HG03280 (cell line): ENCODE measurements at regions not wholly inside any gene's neighbourhood (a gene's known extent, or its start where the extent isn't known, plus 50 kb on each side); places are given as distances from the start of the nearest gene placed in this dataset.

Source experiments
- ATAC-seq: cut with Tn5 transposase; IDR thresholded peaks from one replicate; pipeline ENCODE4 v1.9.1; 2021; ENCODE audit warnings: mild to moderate bottlenecking, moderate library complexity; ENCODE audit not compliant: unreplicated experiment

DNA sequence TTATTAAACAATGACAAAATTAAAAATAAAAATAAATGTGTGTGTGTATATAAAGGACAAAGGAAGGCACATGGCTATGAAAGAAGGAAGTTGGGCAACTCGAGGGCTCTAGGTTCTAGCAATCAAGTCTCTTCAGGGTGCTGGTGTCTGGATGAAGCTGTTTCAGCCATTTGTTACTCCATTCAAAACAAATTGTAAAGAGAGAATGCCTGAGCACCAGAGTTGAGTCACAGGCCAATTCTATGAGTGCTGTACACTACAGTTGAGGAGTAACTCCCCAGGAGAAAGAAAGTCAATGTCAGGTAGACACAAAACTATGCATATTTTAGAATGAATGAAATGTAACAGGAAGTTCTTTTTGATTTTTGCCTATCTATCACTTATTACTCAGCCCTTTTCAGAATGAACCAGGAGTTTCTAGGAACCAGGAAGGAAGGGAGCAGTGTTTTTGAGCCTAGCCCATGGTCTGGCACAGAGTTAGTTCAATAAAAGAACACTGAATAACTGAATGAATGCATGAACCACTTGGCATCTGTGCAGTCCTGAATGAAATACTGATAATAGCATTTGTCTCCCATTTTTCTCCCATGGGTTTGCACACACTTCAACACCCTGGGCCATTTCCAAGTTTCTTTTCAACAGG, 151.7 kb upstream of the CPEB2 start:
- no peak for ATAC-seq

DNA sequence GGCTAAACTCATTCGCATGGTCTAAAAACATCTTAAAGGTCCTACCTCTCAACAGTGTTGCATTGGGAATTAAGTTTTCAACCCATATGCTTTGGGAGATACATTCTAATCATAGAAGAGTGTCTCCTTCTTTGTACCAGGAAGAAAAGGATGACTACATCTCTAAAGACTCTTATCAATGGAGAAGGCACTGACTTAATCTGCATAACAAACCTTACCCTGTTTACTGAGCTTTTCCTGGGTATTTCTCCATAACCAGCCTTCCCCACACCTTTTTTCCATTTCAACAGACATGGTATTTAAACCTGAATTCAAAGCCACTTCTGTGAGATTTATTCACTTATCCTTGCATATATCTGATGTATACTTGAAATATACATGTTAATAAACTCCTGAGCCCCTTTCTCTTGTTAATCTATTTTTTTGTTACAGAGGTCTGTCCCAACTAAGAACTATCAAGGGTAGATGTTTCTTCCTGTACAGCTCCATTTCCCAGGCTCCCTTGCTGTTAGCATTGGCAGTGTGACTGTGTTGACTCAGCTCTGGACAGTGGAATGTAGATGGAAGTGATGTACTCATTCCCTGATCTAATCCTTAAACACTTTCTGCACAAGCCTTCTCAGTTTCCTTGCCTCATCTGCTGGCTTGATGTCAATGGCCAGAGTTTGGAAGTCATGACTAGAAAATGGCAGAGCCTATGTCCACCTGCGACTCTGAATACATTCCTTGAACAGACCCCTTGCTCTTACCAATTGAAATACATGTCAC, 148.9 kb upstream of the CPEB2 start:
- no peak for ATAC-seq

DNA sequence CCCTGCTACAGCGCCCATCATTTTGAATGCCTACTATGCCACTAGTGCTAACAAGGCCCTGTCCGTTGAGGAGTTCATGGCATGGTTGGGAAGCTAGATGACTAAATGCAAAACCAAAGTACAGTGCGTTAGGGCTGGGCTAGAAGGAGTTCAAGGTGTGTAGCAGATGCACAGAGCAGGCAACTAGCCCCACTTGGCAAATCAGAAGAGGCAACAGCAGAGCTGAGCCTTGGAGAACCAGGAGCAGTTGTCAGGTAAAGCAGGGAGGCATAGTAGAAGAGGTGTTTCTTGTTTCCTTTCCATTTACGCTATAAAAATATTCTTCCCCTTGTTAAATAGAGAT, 146.6 kb upstream of the CPEB2 start:
- ATAC-seq, result no peak

DNA sequence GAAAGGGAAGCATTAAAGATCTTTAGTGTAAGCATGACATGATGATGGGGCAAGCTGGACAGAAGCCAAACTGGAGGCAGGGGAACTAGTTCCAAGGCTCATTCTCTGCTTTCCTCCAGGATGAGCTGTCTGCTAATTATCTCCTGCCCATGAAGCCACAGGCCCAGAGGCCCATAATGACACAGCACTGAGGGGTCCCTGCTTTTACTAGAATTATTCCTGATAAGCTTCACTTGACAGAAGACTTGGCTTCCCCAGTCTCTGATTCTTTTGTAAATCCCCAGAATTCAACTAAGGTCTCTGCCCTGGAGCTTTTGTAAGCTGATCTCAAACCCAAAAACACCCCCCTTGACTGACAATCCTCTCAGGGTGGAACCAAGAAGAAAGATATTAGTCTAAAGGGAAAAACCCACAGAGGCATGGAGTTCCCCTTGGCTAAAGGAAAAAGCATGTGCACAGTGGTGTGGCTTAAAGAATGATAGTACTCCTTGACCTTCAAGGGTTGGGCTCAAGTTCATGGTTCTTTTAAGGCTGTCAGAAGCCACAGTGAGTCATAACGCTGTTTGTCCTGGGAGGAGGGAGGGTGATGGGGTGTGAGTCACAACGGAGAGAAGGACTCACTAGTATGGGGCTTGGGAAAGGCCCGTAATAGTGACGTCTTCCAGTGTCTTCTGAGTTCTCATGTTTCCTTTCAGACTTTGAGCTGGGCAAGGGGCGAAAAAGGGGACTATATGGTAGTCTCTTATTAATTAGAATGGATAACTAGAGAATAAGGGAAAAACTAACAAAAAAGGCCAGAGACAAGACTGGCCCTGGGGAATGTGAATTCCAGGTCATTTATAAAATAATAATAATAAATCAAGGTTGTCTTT, 146.0 kb upstream of the CPEB2 start:
- ATAC-seq, result peak; percentile 95

DNA sequence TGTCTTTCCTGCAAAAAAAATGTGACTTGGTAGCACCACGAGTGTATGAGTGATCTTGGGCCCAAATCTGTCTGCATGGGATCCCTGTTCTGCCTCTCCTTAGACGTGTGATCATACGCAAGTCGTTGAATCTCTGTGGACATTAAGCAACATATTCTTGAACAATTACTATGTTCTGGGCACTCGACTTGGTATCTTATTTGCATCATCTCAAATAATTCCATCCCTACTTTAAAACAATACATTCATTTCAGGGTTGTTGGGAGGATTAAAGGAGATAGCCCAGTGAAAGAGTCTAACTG, 145.4 kb upstream of the CPEB2 start:
- ATAC-seq, result no peak

DNA sequence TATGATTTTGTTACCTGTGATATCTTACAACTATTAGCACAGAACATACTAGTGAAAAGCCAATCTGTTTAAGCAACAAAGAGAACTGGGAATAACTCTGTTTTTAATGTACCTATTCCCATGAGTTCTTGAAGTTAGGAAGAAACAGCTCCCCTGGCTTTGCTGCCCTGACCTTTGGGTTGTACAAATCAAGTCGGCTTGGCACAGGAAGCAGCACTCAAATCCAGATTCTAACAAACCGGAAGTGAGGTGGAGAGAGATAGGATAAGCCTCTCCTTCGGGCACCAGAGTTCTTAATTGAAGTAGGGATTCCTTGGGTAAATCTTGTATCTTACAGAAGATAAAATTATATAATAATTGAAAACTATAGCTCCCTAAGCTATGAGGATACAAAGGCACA, 144.8 kb upstream of the CPEB2 start:
- ATAC-seq, result no peak

DNA sequence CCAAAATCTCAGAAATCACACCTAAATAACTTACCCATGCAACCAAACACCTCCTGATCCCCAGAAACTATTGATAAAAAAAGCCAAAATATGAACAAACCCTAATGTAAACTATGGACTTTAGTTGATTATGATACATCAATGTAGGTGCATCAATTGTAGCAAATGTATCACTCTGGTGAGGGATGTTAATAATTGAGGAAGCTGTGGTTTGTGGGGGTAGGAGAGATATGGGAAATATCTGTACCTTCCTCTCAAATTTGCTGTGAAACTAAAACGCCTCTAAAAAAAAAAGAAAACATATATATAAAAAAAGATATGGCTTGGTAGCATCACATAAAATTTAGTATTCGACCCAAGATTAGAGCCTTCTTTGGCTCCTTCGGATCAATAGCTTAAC, 144.3 kb upstream of the CPEB2 start:
- ATAC-seq, result no peak

DNA sequence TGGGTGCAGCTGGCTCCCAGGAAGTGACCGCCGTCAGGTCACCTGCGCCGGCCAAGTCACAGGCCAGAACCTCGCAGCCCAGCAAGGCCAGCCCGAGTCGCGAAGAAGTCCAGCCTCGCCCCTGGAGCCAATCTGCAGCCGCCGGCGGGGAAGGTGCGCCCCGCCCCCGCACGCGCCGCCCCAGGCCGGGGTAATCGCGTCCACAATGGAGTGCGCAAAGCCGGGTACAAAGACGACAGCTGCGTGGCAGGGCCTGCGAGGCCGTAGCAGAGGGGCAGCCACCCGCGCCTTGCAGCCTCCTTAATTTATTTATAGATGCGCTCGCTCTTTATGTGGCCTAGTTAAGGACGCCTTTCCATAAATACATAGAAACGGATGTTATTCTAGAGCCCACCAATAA, 139.4 kb upstream of the CPEB2 start:
- ATAC-seq, result no peak

DNA sequence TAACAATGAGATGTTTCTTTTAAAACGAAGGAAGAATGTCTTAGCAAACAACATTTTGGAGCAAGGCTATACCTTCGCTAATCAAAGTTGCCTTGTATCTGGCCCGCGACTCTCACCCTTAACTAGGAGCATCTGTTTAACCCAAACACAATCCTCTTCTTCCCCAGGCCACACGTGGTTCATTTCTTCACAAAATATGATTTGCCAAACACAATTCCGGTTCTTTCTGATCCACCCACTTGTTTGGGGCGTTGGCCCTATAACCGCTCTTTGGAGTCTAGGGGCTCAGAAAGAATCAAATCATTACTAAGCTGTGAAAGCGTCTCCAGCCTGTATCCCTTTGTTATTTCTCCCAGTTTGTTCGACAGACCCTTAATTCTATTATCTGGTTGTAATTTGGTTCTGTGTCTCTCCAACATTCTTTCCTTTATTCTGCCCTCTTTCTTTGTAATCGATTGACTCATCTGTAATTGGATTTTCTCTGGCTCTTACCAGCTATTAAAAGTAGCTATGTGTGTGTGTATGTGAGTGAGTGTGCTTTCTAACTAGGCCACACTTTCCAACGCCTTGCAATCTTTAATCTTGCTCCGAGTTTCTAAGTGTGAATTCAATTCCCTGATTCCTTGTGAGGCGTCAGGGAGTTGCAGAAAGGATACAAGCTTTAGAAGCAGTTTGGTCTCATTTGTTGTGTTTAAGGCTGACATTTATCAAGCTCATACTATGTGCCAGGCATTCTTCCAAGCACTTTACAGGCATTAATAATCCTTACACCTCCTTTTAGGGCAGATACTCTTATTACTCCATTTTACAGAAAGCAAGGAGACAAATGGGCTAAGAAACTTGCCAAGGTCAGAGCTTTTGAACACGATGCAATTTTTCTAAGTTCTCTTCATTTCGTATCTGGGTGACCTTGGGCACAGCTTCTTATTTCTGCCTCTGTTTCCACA, 138.6 kb upstream of the CPEB2 start:
- no peak for ATAC-seq

DNA sequence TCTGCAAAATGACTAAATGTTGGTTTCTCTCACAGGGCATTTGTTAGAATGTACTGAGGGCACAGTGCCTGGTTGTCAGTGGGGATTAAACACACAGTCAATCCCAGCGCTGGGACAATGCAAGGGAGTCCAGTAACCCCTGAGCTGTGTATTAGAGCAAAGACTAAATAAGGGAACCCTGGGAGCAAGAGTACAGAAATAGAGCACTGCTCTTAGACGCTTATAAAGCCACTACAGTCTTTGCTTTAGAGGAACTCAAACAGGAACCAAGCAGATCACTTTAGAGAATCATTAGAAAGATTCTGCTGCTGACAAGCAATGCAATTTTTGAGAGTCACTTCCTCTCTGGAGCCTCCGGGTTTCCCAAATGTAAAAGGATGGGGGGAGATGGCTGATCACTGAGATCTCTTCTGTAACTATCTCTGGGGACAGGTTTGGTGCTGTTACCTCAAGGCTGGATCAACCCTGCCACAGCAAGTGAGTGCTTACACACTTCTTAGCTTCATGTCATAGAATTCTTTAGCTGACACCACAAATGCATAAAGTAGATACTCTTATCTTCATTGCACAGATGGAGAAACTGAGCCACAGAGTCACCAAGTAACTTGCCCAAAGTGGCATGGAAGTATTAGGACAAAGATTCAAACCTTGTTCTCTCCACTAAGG, 137.8 kb upstream of the CPEB2 start:
- no peak for ATAC-seq

DNA sequence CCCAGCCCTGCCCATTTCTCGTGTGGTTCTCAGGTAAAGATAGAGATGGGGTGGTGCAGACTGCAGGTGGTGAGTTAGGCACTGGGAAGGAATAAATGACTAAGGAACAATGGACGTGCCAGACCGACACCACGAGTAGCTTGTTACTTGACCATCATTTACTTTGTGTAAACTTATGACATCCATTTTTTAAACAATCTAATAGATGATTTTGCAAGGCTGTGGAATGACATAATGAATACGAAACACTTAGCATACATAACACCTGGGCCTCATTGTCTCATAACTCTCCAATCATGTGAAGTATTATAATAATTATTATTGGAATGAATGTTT, 137.3 kb upstream of the CPEB2 start:
- ATAC-seq, result no peak

DNA sequence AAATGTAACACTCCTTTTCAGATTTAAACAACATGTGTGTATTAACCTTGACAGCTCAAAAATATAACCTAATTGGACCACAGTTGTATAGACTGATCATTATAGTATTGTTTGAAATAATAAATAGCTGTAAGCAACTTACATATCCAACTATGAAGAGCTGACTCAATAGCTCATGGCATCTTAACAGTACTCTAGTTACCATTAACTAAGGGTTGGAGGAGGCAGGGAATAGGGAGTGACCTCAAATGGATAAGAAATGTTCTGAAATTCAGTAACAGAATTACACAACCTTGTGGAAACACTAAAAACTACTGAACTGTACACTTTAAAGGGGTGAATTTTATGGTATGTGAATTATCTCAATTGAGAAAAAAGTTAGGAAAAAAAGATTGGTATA, 136.5 kb upstream of the CPEB2 start:
- no peak for ATAC-seq

DNA sequence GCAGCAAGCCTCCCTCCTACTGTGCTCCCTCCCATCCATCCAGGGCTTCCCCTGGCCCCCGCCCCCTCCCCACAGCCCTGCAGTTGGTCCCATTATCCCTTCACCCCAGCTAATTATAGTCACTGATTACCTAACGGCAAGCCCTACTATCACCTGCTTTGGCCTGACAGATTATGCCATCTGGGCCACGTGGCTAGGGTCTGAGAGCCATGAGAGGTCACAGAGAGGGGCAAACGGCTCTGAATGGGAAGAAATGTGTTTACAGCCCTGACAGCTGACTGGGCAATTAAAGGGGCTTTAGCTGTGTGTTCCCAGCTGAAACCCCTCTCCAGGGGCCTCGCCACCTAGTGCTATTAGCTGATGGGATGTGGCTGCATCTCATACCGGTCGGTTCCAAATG, 134.4 kb upstream of the CPEB2 start:
- ATAC-seq, result no peak

DNA sequence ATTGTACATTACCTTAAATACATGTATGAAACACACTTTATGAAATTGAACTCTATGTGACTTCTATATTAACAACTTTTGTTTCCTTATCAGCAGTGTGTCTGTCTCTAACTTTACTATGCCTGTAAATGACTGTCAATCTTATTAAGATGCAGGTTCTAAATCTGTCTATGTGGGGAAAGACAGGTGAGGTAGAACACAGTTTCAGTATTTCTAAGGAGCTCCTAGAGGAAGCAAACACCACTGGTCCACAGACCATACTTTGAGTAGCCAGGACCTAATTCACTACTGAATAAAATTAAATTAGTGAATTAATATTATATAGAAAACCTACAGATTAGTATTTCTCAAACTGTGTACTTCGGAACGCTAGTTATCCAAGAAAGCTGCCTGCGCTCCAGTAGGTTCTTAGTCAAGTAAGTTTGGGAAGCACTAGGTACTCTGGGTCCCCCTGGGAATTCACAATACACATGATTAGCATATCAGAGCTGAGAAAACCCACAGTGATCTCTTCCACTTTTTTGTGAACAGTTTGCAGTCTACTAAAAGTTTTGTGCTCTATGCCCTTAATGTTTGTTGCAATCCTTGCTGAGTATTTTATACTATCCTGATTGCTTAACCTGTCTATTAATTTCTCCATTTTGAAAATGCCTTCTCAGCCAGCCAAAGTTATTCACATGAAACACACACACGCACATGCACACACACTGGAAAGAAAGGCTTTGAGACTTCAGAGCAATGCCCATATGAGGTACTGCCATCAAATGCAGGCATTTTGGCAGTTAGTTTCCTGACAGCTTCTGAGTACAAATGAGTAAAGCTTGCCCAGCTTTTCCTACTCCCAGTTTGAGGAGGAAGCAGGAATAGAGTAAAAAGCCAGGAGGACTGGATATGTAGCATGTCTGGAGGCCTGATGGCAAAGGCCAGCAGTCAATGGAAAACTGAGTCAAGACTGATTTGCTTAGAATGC, 133.6 kb upstream of the CPEB2 start:
- ATAC-seq, result no peak

DNA sequence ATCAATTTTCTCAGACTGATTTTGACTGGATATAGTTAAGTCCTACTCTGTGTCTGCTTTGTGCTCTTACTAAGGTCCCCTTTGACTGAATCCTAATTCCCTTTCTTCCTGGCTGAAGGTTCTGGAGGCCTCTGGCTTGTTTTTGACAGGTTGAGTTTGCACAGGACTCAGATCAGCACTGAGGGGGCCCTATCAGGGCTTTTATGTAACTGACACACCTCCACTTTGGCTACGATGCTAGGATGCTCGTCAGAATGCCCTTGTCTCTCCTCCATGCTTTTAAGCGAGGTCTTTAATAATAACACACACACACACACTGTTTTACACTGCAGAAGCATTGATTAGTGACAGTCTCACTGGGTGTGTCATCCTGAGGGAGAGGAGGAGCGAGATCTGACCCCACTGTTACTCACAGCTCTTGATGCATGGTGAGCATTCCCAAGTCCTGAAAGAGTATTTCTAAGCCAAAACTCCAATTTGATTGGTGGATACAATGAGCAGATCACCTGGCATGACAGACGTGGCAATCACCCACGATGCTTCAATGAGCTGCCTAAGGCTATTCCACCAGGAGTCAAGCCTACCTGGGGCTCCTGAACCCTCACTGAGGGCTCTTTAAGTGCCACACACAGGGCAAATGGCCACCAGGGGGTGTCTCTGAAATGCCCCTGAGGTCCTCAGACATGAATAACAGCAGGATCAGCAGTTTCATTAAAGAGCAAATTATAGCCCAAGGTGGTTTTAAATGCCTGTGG, 130.4 kb upstream of the CPEB2 start:
- no peak for ATAC-seq

DNA sequence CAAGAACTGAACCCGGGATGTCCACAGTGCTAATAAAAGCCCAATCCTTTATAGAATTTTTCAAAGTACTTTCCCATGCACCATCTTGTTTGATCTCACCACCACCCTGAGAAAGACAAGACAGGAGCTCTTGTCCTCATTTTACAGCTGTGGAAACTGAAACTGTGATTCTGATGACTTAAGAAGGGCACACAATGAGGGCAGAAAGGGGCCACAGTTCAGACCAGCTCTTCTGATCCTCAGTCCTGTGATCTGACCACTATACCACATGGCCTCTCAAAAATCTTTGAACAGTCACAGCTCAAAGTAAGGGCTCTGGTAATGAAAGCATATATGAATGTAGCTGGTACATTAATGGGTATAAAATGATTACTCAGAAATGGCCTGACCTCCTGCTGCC, 127.3 kb upstream of the CPEB2 start:
- ATAC-seq, result peak; percentile 73

DNA sequence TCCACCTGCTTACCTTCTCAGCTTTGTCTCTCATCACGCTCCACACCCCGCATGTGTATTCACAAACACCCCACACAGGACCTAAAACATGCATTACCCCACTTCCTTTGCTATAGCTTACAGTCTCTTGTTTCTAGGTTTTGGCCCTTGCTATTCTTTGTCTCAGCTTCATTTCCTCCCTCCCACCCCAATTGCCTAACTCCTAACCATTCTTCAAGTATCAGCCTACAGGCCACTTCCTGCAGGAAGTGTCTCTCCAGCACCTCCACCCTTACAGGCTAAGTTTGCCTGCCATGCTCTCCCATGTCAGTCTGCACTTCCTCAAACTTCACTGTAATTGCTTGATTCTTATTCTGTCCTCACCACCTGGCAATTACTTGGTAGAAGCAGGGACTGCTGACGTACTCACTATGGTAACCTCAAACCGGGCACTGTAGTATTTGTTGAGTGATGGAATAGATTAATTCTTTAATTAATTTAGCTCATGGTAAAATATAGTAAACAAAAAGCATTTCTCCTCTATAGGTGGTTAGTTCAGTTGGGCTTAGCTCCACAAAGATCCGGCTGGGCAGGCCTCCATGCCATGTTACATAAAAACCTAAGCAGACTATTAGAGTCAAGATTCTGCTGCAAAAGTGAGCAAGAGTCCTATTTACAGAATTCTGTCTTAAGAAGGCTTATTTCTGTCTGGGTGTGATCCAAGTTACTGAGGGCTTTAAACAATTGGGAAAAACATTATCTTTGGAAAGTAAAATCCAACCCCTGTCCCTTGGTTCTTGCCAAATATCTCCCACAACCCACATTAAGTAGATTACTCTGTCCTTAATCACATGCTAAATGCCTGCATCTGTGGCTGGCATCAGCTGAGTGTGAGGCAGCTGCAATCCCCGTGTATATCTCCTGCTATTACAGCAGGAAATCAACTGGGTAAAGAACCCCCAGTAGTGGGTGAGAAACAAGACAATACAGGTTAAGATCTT, 124.7 kb upstream of the CPEB2 start:
- ATAC-seq, result no peak

DNA sequence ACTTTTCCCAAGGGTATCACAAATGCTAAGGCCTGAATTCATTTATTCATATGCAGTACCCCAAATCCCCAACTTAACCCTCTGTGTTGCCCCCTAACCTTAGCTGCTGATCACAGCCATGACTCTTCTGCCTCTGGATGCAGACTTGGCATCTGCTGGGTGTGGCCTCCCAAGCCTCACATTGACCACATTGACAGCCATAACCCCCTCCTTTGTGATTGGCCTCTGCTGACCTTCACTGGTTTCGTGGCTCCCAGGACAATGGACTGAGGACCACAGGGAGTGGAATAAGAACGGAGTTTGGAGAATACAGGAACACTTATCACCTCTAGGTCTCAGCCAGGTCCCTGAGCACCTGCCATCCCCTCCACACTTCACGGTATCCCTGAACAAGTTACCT, 123.6 kb upstream of the CPEB2 start:
- ATAC-seq, result no peak
